Endodermal cell (in vitro differentiated cells): ENCODE measurements at regions not wholly inside any gene's neighbourhood (a gene's known extent, or its start where the extent isn't known, plus 50 kb on each side); places are given as distances from the start of the nearest gene placed in this dataset.
A peak's percentile ranks its signal among the peaks of the same experiment; 100 is the strongest.

Source experiments
- DNase-seq: peaks from one replicate; pipeline ENCODE4 v3.0.0-alpha.2; 2017
- H3K27ac ChIP-seq: 2 replicates; pipeline ENCODE4 v1.5.1; 2013; ENCODE audit warnings: mild to moderate bottlenecking, low read depth, low read length, moderate library complexity
- H3K27me3 ChIP-seq: 2 replicates; pipeline ENCODE4 v1.6.1; 2013; ENCODE audit warnings: mild to moderate bottlenecking, low read length, moderate library complexity; ENCODE audit not compliant: insufficient read depth, control insufficient read depth, poor library complexity, severe bottlenecking
- H3K36me3 ChIP-seq: 2 replicates; pipeline ENCODE4 v1.7.0; 2013; ENCODE audit warnings: mild to moderate bottlenecking, low read length, moderate library complexity; ENCODE audit not compliant: control insufficient read depth, insufficient read depth
- H3K4me1 ChIP-seq: one replicate; pipeline ENCODE4 v1.7.0; 2013; ENCODE audit warnings: low read length; ENCODE audit not compliant: control insufficient read depth, insufficient read depth
- H3K4me3 ChIP-seq: 2 replicates; pipeline ENCODE4 v1.5.1; 2013; ENCODE audit warnings: mild to moderate bottlenecking, low read length, moderate library complexity
- H3K9ac ChIP-seq: 2 replicates; pipeline ENCODE4 v1.6.1; 2013; ENCODE audit warnings: mild to moderate bottlenecking, low read length, moderate library complexity; ENCODE audit not compliant: poor library complexity, severe bottlenecking; ENCODE audit errors: extremely low read depth
- H3K9me3 ChIP-seq: 2 replicates; pipeline ENCODE4 v1.6.1; 2013; ENCODE audit warnings: mild to moderate bottlenecking, low read length, moderate library complexity; ENCODE audit not compliant: control insufficient read depth
- H3K27ac Mint-ChIP-seq: 2 replicates; pipeline ENCODE4 v1.8.0; 2020; ENCODE audit warnings: mixed read lengths
- H3K27me3 Mint-ChIP-seq: 2 replicates; pipeline ENCODE4 v1.8.0; 2021; ENCODE audit warnings: mild to moderate bottlenecking, mixed read lengths; ENCODE audit not compliant: insufficient read depth
- H3K36me3 Mint-ChIP-seq: 2 replicates; pipeline ENCODE4 v1.8.0; 2020; ENCODE audit warnings: low read depth, mixed read lengths
- H3K4me1 Mint-ChIP-seq: 2 replicates; pipeline ENCODE4 v1.8.0; 2020; ENCODE audit warnings: mixed read lengths
- H3K4me3 Mint-ChIP-seq: 2 replicates; pipeline ENCODE4 v1.8.0; 2020; ENCODE audit warnings: mild to moderate bottlenecking, moderate library complexity, mixed read lengths
- H3K9me3 Mint-ChIP-seq: 2 replicates; pipeline ENCODE4 v1.8.0; 2020; ENCODE audit warnings: mild to moderate bottlenecking, mixed read lengths
- CTCF ChIP-seq: fragments of 200-600 bp; sonication (generic); conservative IDR thresholded peaks from 2 replicates; pipeline ENCODE4 v1.5.0; 2021; ENCODE audit warnings: antibody characterized with exemption, mild to moderate bottlenecking
- WGBS, 2 experiments: methylation state at CpG; one replicate each; pipeline versions ENCODE4 v1.1.5 to v1.1.7; 2013; ENCODE audit warnings: missing lambda C conversion rate in 2 of 2, mixed read lengths in 1 of 2; ENCODE audit not compliant: insufficient coverage in 1 of 2, insufficient read length in 1 of 2; 5-methylcytosine and 5-hydroxymethylcytosine counted together

- Mint-ChIP-seq H3K4me1 (peaks cover 14% of the 10 kb centered on the region), H3K27me3 (peaks cover 22% of the 10 kb centered on the region), H3K9me3 (no peaks in the 10 kb centered on the region), H3K36me3 (no peaks in the 10 kb centered on the region), H3K27ac (peak overlapping the region; percentile 33), H3K4me3 (no peak overlapping the region)
- no peak overlapping the region for H3K4me3 ChIP-seq
- H3K27me3 ChIP-seq = peaks cover 6% of the 10 kb centered on the region
- WGBS, 2 experiments = 63 to 80% methylated on average over 5 to 16 of the region's 16 CpGs
- peak; percentile 74 for DNase-seq
- H3K9me3 ChIP-seq = no peaks in the 10 kb centered on the region
- H3K4me1 ChIP-seq = no peaks in the 10 kb centered on the region
- TF ChIP-seq CTCF = no peak
- no peak overlapping the region for H3K27ac ChIP-seq
- no peak overlapping the region for H3K9ac ChIP-seq
- no peaks in the 10 kb centered on the region for H3K36me3 ChIP-seq
Observed at GRCh38 chr12:116368196-116369194, 91.0 kb upstream of the MED13L start.

GRCh38 chr12:116370004-116370404 lies 92.5 kb upstream of the MED13L start:
- H3K27ac Mint-ChIP-seq = no peak overlapping the region
- peaks cover 15% of the 10 kb centered on the region for H3K4me1 Mint-ChIP-seq
- no peak for TF ChIP-seq CTCF
- no peaks in the 10 kb centered on the region for H3K4me1 ChIP-seq
- H3K27me3 ChIP-seq = peaks cover 15% of the 10 kb centered on the region
- H3K9me3 ChIP-seq = no peaks in the 10 kb centered on the region
- no peak overlapping the region for H3K4me3 ChIP-seq
- peaks cover 38% of the 10 kb centered on the region for H3K27me3 Mint-ChIP-seq
- 92 to 93% methylated on average over 3 to 4 of the region's 4 CpGs for WGBS, 2 experiments
- no peaks in the 10 kb centered on the region for H3K36me3 ChIP-seq
- no peak overlapping the region for H3K9ac ChIP-seq
- DNase-seq = no peak
- H3K36me3 Mint-ChIP-seq = no peaks in the 10 kb centered on the region
- H3K27ac ChIP-seq = no peak overlapping the region
- no peak overlapping the region for H3K4me3 Mint-ChIP-seq
- H3K9me3 Mint-ChIP-seq = no peaks in the 10 kb centered on the region

GRCh38 chr12:116370886-116371580 lies 93.5 kb upstream of the MED13L start:
- peaks cover 15% of the 10 kb centered on the region for H3K27me3 ChIP-seq
- Mint-ChIP-seq H3K4me3 (no peak overlapping the region), H3K27ac (no peak overlapping the region), H3K27me3 (peaks cover 42% of the 10 kb centered on the region), H3K4me1 (peaks cover 24% of the 10 kb centered on the region), H3K9me3 (no peaks in the 10 kb centered on the region), H3K36me3 (no peaks in the 10 kb centered on the region)
- WGBS, 2 experiments = 91 to 94% methylated on average over 21 of the region's 21 CpGs
- no peak for TF ChIP-seq CTCF
- no peak for DNase-seq
- no peak overlapping the region for H3K9ac ChIP-seq
- H3K9me3 ChIP-seq = no peaks in the 10 kb centered on the region
- no peaks in the 10 kb centered on the region for H3K4me1 ChIP-seq
- H3K4me3 ChIP-seq = no peak overlapping the region
- H3K36me3 ChIP-seq = no peaks in the 10 kb centered on the region
- H3K27ac ChIP-seq = peak overlapping the region; percentile 33
